ACHN (cell line): ENCODE measurements at regions not wholly inside any gene's neighbourhood (a gene's known extent, or its start where the extent isn't known, plus 50 kb on each side); places are given as distances from the start of the nearest gene placed in this dataset.

ENCODE experiments used
- DNase-seq: peaks from one replicate; pipeline ENCODE4 v3.0.0-alpha.2; 2015
- in situ Hi-C: cut with HindIII; loops from 2 replicates; pipeline ENCODE4 v1.10.0; 2017; ENCODE audit warnings: low sequenced_read_pairs, low pct_ligation_motif_present, low pct_unique_long_range_greater_than_20kb

GRCh38 chr2:239778042-239778851, 246.9 kb downstream of the NDUFA10 start:
- DNase-seq, result no peak
- in situ Hi-C loops, result no loop called here

- in situ Hi-C loops, result no loop called here
- DNase-seq, result no peak
These were observed 247.9 kb downstream of the NDUFA10 start for GRCh38 chr2:239777219-239777618.

GRCh38 chr2:239776436-239777005, 248.6 kb downstream of the NDUFA10 start:
- no peak for DNase-seq
- in situ Hi-C loops, result no loop called here

GRCh38 chr2:239775623-239776435, 249.3 kb downstream of the NDUFA10 start:
- in situ Hi-C loops, result no loop called here
- no peak for DNase-seq

DNA sequence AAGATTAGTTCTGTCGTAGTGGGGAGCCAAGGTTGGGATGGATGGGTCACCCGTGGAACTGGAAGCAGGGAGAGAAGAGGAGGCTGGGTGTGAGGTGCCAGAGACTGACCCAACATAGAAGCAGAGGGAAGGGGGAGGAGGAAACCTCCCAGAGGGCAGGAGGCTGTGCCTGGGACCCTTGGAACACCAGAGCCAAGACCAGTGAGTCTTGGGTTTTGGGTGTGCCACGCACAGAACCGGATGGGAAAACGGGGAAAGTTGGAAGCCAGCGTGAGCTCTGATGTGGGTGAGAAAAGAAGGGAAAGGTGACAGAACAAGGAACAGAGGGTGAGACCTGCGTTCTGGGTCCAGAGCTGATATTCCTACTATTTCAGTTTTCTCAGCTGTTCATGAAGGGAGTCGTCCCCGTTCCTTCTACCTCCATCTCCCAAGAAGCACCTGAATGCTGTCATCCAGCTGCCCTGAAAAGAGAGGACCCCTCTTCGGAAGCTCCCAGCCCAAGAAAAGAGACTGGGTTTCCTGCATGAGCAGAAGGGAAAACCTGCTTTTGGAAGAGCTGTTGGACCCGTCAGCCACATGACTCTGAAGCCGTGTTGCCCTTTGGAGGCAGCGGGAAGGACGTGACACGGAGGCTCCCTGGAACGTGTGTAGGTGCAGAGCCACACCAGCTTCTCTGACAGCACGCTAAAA, 250.1 kb downstream of the NDUFA10 start:
- in situ Hi-C loops, result no loop called here
- no peak for DNase-seq

- no peak for DNase-seq
- in situ Hi-C loops, result no loop called here
These were observed 251.0 kb downstream of the NDUFA10 start for GRCh38 chr2:239774142-239774462.

DNA sequence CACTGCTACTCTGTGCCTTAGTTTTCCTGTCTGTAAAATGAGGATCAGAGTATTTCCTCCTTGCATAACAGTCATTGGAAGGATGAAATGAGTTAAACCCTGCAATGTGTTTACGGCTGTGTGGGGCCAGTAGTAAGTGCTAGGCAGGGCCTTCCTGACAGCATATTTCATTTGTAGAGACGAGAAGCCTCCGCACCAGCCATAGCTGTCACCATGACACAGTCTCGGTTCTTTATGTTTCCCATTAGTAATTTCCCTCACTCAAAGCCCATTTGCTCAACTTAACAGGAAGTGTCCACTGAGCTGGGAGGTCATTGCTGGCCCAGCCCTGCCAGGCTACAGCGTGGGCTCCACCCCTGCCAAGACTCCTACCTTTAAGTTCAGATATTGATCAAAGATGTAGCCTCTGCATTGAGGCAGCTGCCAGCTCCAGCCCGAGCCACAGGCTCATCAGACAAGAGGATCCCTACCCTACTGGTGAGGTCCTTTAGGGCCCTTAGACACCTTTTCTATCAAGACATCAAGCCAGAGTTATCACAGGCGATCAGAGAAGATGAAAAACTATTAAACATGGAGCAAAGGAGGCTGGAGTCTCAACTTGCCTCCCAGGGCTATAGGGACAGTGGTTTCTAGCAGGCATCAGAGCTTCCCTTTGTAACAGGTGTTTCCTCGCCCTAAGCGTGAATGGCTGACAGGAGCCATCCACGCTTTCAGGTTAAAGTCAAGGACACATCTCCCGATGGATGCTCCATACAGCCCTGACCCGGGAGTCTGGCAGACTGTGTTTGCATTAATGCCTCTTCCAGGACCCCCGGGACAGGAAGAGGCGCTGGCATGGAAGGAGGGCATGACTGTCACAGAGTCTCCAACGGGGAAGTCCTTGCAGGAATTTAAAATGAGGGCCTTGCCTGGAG, 251.7 kb downstream of the NDUFA10 start:
- DNase-seq, result no peak
- in situ Hi-C loops, result no loop called here

DNA sequence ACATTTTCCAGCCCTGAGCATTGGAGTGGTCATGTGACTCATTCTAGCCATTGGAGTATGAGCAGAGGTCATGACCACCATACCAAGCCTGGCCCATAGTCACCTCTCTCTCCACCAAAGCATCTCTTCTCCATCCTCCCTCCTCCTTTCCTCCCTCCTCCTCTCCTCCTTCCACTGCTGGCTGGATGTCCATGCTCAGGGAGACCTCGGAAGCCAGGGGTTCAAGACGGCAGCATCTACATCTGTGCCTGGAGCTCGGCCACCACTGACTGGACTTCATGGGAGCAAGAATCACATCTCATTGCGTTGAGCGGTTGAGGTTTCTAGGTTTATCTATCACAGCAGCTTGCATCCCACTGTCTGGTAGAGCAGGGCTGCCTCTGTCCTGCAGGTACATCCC, 252.4 kb downstream of the NDUFA10 start:
- no peak for DNase-seq
- in situ Hi-C loops, result no loop called here

GRCh38 chr2:239770246-239770639, 254.9 kb downstream of the NDUFA10 start:
- in situ Hi-C loops, result no loop called here
- DNase-seq, result no peak

DNA sequence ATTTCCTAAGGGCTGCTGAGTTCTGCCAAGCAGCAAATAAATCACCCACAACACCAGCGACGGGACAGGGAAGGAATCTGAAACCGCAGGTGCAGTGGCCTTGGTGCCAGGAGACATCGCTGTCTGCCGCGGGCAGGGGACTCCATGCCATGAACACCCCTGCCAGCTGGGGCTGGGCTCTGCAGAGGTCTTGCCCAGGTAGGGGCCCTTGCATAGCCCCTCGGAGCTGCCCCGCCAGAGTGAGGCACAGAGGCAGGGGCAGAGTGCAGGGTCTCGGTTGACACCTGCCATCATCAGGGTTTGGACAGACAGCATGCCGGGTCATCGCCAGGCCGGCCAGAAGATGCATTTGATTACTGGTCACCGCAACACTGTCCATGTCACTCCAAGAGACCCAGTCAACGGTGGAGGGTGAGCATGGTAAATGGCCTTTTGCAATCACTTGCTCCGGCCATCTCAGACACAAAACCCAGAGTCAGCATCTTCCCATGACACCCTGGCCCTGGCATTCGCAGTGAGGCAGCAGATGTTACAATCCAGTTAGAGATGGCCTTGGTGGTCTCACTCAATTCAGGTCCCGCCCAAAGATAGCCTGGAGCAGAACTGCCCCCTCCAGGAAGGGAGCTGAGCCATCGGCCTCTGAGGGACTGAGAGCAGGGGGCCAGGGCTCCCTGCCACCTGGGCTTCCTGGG, 255.4 kb downstream of the NDUFA10 start:
- in situ Hi-C loops, result no loop called here
- no peak for DNase-seq

DNA sequence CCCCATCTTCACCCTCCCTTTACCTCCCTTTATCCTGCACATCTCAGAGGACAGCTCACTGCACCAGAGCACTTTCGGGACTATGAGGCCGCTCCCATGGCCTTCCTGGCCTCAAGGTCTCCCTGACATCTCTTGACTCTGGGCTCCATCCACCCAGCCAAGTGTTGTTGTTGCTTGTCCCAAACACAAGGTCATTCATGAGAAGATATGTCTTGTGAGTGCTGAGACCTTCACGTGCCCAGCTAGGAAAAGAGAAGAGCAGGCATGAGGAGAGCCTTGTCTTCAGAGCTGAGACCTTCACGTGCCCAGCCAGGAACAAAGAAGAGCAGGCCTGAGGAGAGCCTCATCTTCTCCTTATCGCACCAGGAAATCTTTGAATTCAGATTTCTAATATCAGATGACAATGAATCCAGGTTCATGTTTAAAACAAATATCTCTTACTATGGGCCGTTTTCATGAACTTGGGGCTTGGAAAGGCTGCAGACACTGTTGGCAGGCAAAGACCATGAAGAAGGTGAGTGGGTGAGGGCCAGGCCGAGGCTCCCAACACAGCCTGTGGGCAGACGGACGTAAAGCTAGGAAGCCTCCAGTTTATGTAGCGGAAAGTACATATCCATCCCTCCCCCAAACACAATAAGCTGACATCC, 256.1 kb downstream of the NDUFA10 start:
- in situ Hi-C loops, result no loop called here
- DNase-seq, result no peak

DNA sequence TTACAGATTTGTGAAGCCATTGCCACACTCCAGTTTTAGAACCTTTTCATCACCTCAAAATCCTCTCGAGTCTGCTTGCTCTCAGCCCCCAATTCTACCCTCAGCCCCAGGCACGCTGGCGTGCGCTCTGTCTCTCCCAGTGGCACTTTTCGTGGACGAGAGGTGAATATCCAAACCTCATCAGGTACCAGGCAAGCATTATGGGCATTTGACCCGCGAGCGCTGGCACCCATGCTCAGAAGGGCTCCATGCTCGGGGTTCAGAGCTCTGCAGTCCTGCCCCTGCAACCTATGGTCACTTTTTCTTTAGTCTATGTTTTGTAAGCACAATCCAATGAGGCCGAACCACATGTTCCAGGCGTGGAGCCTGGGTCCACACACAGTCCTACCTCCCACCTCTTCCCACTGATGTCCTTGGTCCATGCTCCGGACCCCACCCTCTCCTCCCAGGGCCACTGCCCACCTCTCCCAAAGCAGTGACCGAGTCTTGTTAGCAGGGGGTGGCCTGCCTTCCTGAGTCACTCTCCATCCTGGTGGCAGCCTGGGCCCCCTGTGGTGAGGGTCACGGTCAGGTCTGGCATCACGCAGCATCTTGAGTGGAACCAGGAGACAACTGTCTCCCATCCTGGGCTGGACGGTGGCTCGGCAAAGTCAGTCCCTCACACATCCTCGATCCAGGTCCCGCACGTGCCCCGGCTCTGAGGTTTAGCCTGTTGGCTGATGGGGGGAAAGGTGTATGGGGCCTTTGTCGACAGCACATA, 256.9 kb downstream of the NDUFA10 start:
- DNase-seq, result no peak
- in situ Hi-C loops, result no loop called here

DNA sequence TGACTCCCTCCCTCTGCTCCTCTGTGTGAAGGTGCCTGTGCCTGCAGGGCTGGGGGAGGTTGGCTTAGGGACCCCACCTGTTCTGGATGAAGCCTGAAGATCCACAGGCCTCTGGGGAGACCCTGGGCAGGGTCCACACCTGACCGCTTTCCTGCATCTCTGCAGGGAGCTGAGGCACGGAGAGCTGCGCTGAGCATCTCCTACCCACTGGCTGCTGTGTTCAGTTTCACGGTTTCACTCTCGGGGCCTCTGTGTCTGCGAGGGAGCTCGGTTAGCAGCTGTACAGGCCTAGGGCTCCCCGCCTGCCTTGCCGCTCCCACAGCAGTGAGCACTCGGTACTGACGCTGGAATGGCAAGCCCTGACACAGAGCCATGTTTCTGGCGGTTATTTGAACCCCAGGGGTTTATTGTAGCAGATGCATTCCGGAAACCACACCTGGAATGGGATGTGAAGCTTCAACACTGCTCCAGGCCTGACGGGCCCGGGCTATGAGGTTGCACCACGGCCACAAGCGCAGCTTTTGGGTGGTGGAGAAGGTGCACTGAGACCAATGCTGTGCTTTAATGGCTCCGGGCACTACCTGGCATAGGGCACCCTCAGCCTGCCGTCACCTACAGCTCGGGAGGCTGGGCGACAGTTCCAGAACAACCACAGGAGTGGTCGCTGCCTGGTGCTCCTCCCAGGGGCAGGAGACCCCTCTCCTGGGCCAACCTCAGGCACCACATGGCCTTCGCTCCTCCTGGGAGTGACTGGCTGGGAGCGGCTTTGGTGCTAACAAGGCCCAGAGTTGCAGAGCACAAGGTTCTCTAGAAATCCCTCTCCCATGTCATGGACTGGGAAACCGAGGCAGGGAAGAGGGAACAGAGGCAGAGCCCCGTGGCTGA, 257.9 kb downstream of the NDUFA10 start:
- in situ Hi-C loops, result no loop called here
- DNase-seq, result no peak

DNA sequence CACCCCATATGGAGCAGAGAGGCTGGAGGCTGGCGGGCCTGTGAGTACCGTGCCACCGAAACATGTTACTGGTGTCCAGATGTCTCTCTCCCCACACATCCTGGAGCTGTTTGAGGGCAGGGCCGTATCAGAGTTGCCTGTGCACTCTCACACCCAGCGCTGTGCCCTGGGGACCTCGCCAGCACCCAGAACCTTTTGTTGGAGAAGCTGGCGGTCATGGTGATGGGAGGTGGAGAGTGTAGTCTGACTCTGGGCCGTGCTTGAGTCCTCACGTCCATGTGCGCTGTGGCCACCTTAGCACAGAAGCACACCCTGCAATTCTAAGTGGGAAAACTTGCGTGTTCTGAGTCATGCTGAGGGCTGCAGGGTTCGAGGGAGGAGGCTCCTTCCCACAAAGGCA, 259.2 kb downstream of the NDUFA10 start:
- in situ Hi-C loops, result no loop called here
- DNase-seq, result no peak

GRCh38 chr2:239765076-239765845, 259.9 kb downstream of the NDUFA10 start:
- in situ Hi-C loops, result no loop called here
- DNase-seq, result no peak
